Right lobe of liver (tissue), 4 donors: ENCODE measurements at regions not wholly inside any gene's neighbourhood (a gene's known extent, or its start where the extent isn't known, plus 50 kb on each side); places are given as distances from the start of the nearest gene placed in this dataset.
"Not testable (repeated sequence)": the region's sequence is repeated elsewhere in the genome, so short reads cannot be mapped to it uniquely, and the experiment has no call there.

Experiments
- CTCF ChIP-seq, 4 donors: fragments of 200-600 bp in 3 of 4; fragments of 450-650 bp in 1 of 4; IDR thresholded peaks; one replicate each; pipeline versions ENCODE4 v1.5.1 to v1.8.0; 2016 to 2022; ENCODE audit warnings: antibody characterized with exemption in 4 of 4, mild to moderate bottlenecking in 2 of 4
- POLR2A ChIP-seq: fragments of 450-650 bp; IDR thresholded peaks from one replicate; pipeline ENCODE4 v1.6.1; 2017; ENCODE audit warnings: antibody characterized with exemption, mild to moderate bottlenecking
- donor health status: DM: no; HTN: no; CAD: no.
- donor health status: DM: no; HTN: no; CAD: no.
- donor health status: DM: no; HTN: yes; CAD: no.

GRCh38 chr9:101821450-101821849, 83.0 kb upstream of the GRIN3A start:
- not testable (repeated sequence) for TF ChIP-seq POLR2A; CTCF (IDR thresholded peaks at IDR 0.05)
